GM23338 (cell line): ENCODE measurements at regions not wholly inside any gene's neighbourhood (a gene's known extent, or its start where the extent isn't known, plus 50 kb on each side); places are given as distances from the start of the nearest gene placed in this dataset.

ENCODE experiments used
- ATAC-seq: fragments of 200-7000 bp; cut with Tn5 transposase; 3 replicates; pipeline ENCODE4 v1.9.1; 2020
- DNase-seq: peaks from one replicate; pipeline ENCODE4 v3.0.0-alpha.2; 2015; ENCODE audit warnings: low spot score
- H2AFZ ChIP-seq: fragments of 200-600 bp; sonication (generic); 2 replicates; pipeline ENCODE4 v1.8.0; 2016; ENCODE audit warnings: antibody characterized with exemption, mild to moderate bottlenecking, moderate library complexity
- H3F3A ChIP-seq: fragments of 200-600 bp; sonication (generic); replicated peaks from 2 replicates; pipeline ENCODE4 v1.8.0; 2017; ENCODE audit warnings: antibody characterized with exemption, mixed run types, low read depth
- H3K27ac ChIP-seq: fragments of 200-600 bp; sonication (generic); 2 replicates; pipeline ENCODE4 v1.6.1; 2016; ENCODE audit warnings: low read depth
- H3K27me3 ChIP-seq: fragments of 200-600 bp; sonication (generic); 2 replicates; pipeline ENCODE4 v1.8.0; 2016; ENCODE audit warnings: mild to moderate bottlenecking, mixed run types, moderate library complexity; ENCODE audit not compliant: insufficient read depth
- H3K36me3 ChIP-seq: fragments of 200-600 bp; sonication (generic); 2 replicates; pipeline ENCODE4 v1.8.0; 2016; ENCODE audit warnings: mild to moderate bottlenecking; ENCODE audit not compliant: insufficient read depth
- H3K4me1 ChIP-seq: fragments of 200-600 bp; sonication (generic); 2 replicates; pipeline ENCODE4 v1.8.0; 2016; ENCODE audit warnings: mild to moderate bottlenecking, moderate library complexity; ENCODE audit not compliant: insufficient read depth
- H3K4me2 ChIP-seq: fragments of 200-600 bp; sonication (generic); 2 replicates; pipeline ENCODE4 v1.7.1; 2017; ENCODE audit warnings: mixed run types
- H3K4me3 ChIP-seq: fragments of 200-600 bp; sonication (generic); 2 replicates; pipeline ENCODE4 v1.6.1; 2016; ENCODE audit warnings: mixed run types
- H3K79me2 ChIP-seq: fragments of 200-600 bp; sonication (generic); replicated peaks from 2 replicates; pipeline ENCODE4 v1.8.0; 2017; ENCODE audit warnings: mild to moderate bottlenecking; ENCODE audit not compliant: insufficient read depth
- H3K9me2 ChIP-seq: fragments of 200-600 bp; sonication (generic); 2 replicates; pipeline ENCODE4 v1.8.0; 2017; ENCODE audit not compliant: insufficient read depth
- H4K20me1 ChIP-seq: fragments of 200-600 bp; sonication (generic); replicated peaks from 2 replicates; pipeline ENCODE4 v1.8.0; 2017; ENCODE audit warnings: mild to moderate bottlenecking; ENCODE audit not compliant: insufficient read depth
- H3K27ac Mint-ChIP-seq: 2 replicates; pipeline ENCODE4 v1.8.0; 2020; ENCODE audit warnings: inconsistent platforms, mild to moderate bottlenecking, moderate library complexity, mixed read lengths
- H3K27me3 Mint-ChIP-seq: 3 replicates; pipeline ENCODE4 v1.8.0; 2022; ENCODE audit warnings: low read depth, mild to moderate bottlenecking, moderate library complexity, mixed read lengths, inconsistent platforms; ENCODE audit not compliant: insufficient read depth, poor library complexity
- H3K36me3 Mint-ChIP-seq: 3 replicates; pipeline ENCODE4 v1.8.0; 2021; ENCODE audit warnings: low read depth, mild to moderate bottlenecking, inconsistent platforms, moderate library complexity, mixed read lengths
- H3K4me1 Mint-ChIP-seq: 3 replicates; pipeline ENCODE4 v1.8.0; 2020; ENCODE audit warnings: mild to moderate bottlenecking, inconsistent platforms, mixed read lengths
- H3K4me3 Mint-ChIP-seq: 3 replicates; pipeline ENCODE4 v1.8.0; 2021; ENCODE audit warnings: moderate library complexity, mild to moderate bottlenecking, inconsistent platforms, mixed read lengths
- H3K9me3 Mint-ChIP-seq: 3 replicates; pipeline ENCODE4 v1.8.0; 2020; ENCODE audit warnings: moderate library complexity, mild to moderate bottlenecking, inconsistent platforms, mixed read lengths
- CREB1 ChIP-seq: fragments of 250-450 bp; sonication (Bioruptor Pico); IDR thresholded peaks from 2 replicates; pipeline ENCODE4 v1.5.0; 2020; ENCODE audit warnings: low read depth, mild to moderate bottlenecking, moderate library complexity
- ETS1 ChIP-seq: IDR thresholded peaks from 2 replicates; pipeline ENCODE4 v1.6.1; 2016; ENCODE audit warnings: antibody characterized with exemption
- EZH2 ChIP-seq: fragments of 200-600 bp; sonication (generic); IDR thresholded peaks from one replicate; pipeline ENCODE4 v1.8.0; 2017; ENCODE audit warnings: antibody characterized with exemption, mild to moderate bottlenecking, low read depth; ENCODE audit not compliant: unreplicated experiment
- EZH2phosphoT487 ChIP-seq: fragments of 200-600 bp; sonication (generic); IDR thresholded peaks from one replicate; pipeline ENCODE4 v1.8.1; 2018; ENCODE audit warnings: antibody characterized with exemption; ENCODE audit not compliant: unreplicated experiment
- JUNB ChIP-seq: IDR thresholded peaks from one replicate; pipeline ENCODE4 v1.6.1; 2016; ENCODE audit warnings: antibody characterized with exemption; ENCODE audit not compliant: unreplicated experiment
- NANOG ChIP-seq: IDR thresholded peaks from 2 replicates; pipeline ENCODE4 v1.6.1; 2016; ENCODE audit warnings: antibody characterized with exemption, borderline replicate concordance
- POLR2AphosphoS5 ChIP-seq: IDR thresholded peaks from 2 replicates; pipeline ENCODE4 v1.6.1; 2016; ENCODE audit warnings: antibody characterized with exemption, low read depth
- STAT1 ChIP-seq: IDR thresholded peaks from one replicate; pipeline ENCODE4 v1.6.1; 2016; ENCODE audit warnings: antibody characterized with exemption; ENCODE audit not compliant: unreplicated experiment
- ZNF114 ChIP-seq: fragments of 250-450 bp; sonication (Bioruptor Pico); IDR thresholded peaks from 2 replicates; pipeline ENCODE4 v1.5.0; 2020; ENCODE audit warnings: mild to moderate bottlenecking, moderate library complexity
- ZNF331 ChIP-seq: fragments of 250-450 bp; sonication (Bioruptor Pico); IDR thresholded peaks from 2 replicates; pipeline ENCODE4 v1.5.0; 2020; ENCODE audit warnings: low read depth, mild to moderate bottlenecking, moderate library complexity
- TF ChIP-seq, protein P1 (sequence below): IDR thresholded peaks from one replicate; pipeline ENCODE4 v1.6.1; 2018; ENCODE audit warnings: antibody characterized with exemption; ENCODE audit not compliant: unreplicated experiment
- TF ChIP-seq, protein P2 (sequence below), 2 experiments: fragments of 200-600 bp in 1 of 2; sonication (generic) in 1 of 2; conservative IDR thresholded peaks; 2 replicates each; pipeline versions ENCODE4 v1.5.1 to v1.6.1; 2016 to 2017; ENCODE audit warnings: antibody characterized with exemption in 2 of 2, low read depth in 2 of 2, mild to moderate bottlenecking in 2 of 2, moderate library complexity in 1 of 2
- TF ChIP-seq, protein P3 (sequence below): fragments of 250-450 bp; sonication (Bioruptor Pico); IDR thresholded peaks from 2 replicates; pipeline ENCODE4 v1.5.0; 2020; ENCODE audit warnings: mild to moderate bottlenecking, moderate library complexity

- Mint-ChIP-seq H3K27ac (no peak overlapping the region), H3K27me3 (no peaks in the 10 kb centered on the region), H3K36me3 (no peaks in the 10 kb centered on the region), H3K4me1 (peaks cover 49% of the 10 kb centered on the region), H3K9me3 (no peaks in the 10 kb centered on the region), H3K4me3 (no peak overlapping the region)
- no peak overlapping the region for H3K27ac ChIP-seq
- ATAC-seq (no peak), DNase-seq (no peak)
- no peak overlapping the region for H3K4me3 ChIP-seq
- no peaks in the 10 kb centered on the region for H3K9me2 ChIP-seq
- no peaks in the 10 kb centered on the region for H3K36me3 ChIP-seq
- H4K20me1 ChIP-seq: no peaks in the 10 kb centered on the region
- no peak overlapping the region for H3K4me2 ChIP-seq
- no peak overlapping the region for H2AFZ ChIP-seq
- TF ChIP-seq JUNB (no peak), STAT1 (no peak), POLR2AphosphoS5 (no peak), ZNF114 (CRISPR knock-in tag) (no peak), NANOG (no peak), EZH2 (no peak), ETS1 (no peak), CREB1 (CRISPR knock-in tag) (no peak), EZH2phosphoT487 (no peak), ZNF331 (no peak)
- TF ChIP-seq, protein P1, sequence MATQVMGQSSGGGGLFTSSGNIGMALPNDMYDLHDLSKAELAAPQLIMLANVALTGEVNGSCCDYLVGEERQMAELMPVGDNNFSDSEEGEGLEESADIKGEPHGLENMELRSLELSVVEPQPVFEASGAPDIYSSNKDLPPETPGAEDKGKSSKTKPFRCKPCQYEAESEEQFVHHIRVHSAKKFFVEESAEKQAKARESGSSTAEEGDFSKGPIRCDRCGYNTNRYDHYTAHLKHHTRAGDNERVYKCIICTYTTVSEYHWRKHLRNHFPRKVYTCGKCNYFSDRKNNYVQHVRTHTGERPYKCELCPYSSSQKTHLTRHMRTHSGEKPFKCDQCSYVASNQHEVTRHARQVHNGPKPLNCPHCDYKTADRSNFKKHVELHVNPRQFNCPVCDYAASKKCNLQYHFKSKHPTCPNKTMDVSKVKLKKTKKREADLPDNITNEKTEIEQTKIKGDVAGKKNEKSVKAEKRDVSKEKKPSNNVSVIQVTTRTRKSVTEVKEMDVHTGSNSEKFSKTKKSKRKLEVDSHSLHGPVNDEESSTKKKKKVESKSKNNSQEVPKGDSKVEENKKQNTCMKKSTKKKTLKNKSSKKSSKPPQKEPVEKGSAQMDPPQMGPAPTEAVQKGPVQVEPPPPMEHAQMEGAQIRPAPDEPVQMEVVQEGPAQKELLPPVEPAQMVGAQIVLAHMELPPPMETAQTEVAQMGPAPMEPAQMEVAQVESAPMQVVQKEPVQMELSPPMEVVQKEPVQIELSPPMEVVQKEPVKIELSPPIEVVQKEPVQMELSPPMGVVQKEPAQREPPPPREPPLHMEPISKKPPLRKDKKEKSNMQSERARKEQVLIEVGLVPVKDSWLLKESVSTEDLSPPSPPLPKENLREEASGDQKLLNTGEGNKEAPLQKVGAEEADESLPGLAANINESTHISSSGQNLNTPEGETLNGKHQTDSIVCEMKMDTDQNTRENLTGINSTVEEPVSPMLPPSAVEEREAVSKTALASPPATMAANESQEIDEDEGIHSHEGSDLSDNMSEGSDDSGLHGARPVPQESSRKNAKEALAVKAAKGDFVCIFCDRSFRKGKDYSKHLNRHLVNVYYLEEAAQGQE: no peak
- TF ChIP-seq, protein P2, sequence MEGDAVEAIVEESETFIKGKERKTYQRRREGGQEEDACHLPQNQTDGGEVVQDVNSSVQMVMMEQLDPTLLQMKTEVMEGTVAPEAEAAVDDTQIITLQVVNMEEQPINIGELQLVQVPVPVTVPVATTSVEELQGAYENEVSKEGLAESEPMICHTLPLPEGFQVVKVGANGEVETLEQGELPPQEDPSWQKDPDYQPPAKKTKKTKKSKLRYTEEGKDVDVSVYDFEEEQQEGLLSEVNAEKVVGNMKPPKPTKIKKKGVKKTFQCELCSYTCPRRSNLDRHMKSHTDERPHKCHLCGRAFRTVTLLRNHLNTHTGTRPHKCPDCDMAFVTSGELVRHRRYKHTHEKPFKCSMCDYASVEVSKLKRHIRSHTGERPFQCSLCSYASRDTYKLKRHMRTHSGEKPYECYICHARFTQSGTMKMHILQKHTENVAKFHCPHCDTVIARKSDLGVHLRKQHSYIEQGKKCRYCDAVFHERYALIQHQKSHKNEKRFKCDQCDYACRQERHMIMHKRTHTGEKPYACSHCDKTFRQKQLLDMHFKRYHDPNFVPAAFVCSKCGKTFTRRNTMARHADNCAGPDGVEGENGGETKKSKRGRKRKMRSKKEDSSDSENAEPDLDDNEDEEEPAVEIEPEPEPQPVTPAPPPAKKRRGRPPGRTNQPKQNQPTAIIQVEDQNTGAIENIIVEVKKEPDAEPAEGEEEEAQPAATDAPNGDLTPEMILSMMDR (conservative IDR thresholded peaks at IDR 0.05; ENCODE audit: low read depth in 2 of 2): no peak
- TF ChIP-seq, protein P3, sequence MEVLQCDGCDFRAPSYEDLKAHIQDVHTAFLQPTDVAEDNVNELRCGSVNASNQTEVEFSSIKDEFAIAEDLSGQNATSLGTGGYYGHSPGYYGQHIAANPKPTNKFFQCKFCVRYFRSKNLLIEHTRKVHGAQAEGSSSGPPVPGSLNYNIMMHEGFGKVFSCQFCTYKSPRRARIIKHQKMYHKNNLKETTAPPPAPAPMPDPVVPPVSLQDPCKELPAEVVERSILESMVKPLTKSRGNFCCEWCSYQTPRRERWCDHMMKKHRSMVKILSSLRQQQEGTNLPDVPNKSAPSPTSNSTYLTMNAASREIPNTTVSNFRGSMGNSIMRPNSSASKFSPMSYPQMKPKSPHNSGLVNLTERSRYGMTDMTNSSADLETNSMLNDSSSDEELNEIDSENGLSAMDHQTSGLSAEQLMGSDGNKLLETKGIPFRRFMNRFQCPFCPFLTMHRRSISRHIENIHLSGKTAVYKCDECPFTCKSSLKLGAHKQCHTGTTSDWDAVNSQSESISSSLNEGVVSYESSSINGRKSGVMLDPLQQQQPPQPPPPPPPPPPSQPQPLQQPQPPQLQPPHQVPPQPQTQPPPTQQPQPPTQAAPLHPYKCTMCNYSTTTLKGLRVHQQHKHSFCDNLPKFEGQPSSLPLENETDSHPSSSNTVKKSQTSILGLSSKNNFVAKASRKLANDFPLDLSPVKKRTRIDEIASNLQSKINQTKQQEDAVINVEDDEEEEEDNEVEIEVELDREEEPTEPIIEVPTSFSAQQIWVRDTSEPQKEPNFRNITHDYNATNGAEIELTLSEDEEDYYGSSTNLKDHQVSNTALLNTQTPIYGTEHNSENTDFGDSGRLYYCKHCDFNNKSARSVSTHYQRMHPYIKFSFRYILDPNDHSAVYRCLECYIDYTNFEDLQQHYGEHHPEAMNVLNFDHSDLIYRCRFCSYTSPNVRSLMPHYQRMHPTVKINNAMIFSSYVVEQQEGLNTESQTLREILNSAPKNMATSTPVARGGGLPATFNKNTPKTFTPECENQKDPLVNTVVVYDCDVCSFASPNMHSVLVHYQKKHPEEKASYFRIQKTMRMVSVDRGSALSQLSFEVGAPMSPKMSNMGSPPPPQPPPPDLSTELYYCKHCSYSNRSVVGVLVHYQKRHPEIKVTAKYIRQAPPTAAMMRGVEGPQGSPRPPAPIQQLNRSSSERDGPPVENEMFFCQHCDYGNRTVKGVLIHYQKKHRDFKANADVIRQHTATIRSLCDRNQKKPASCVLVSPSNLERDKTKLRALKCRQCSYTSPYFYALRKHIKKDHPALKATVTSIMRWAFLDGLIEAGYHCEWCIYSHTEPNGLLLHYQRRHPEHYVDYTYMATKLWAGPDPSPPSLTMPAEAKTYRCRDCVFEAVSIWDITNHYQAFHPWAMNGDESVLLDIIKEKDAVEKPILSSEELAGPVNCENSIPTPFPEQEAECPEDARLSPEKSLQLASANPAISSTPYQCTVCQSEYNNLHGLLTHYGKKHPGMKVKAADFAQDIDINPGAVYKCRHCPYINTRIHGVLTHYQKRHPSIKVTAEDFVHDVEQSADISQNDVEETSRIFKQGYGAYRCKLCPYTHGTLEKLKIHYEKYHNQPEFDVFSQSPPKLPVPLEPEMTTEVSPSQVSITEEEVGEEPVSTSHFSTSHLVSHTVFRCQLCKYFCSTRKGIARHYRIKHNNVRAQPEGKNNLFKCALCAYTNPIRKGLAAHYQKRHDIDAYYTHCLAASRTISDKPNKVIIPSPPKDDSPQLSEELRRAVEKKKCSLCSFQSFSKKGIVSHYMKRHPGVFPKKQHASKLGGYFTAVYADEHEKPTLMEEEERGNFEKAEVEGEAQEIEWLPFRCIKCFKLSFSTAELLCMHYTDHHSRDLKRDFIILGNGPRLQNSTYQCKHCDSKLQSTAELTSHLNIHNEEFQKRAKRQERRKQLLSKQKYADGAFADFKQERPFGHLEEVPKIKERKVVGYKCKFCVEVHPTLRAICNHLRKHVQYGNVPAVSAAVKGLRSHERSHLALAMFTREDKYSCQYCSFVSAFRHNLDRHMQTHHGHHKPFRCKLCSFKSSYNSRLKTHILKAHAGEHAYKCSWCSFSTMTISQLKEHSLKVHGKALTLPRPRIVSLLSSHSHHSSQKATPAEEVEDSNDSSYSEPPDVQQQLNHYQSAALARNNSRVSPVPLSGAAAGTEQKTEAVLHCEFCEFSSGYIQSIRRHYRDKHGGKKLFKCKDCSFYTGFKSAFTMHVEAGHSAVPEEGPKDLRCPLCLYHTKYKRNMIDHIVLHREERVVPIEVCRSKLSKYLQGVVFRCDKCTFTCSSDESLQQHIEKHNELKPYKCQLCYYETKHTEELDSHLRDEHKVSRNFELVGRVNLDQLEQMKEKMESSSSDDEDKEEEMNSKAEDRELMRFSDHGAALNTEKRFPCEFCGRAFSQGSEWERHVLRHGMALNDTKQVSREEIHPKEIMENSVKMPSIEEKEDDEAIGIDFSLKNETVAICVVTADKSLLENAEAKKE: no peak
- H3F3A ChIP-seq: no peaks in the 10 kb centered on the region
- H3K27me3 ChIP-seq: no peaks in the 10 kb centered on the region
- no peaks in the 10 kb centered on the region for H3K79me2 ChIP-seq
- H3K4me1 ChIP-seq: peaks cover 45% of the 10 kb centered on the region
These were observed 434.7 kb upstream of the PDZRN3 start for GRCh38 chr3:74059301-74059922.
